Gastroesophageal sphincter (tissue), 4 donors: ENCODE measurements at regions not wholly inside any gene's neighbourhood (a gene's known extent, or its start where the extent isn't known, plus 50 kb on each side); places are given as distances from the start of the nearest gene placed in this dataset.

Experiments
- ATAC-seq: fragments of 150-250 bp; one replicate; pipeline ENCODE4 v1.9.1; 2016; ENCODE audit warnings: mild to moderate bottlenecking, moderate library complexity
- H3K27ac ChIP-seq, 4 donors: fragments of 200-600 bp; sonication (generic) in 3 of 4; 1 replicate in 3 of 4; 2 replicates in 1 of 4; pipeline ENCODE4 v1.5.1; 2016 to 2019
- H3K27me3 ChIP-seq: fragments of 200-600 bp; sonication (generic); one replicate; pipeline ENCODE4 v1.5.1; 2019
- H3K36me3 ChIP-seq, 2 donors: fragments of 200-600 bp; sonication (generic); one replicate each; pipeline ENCODE4 v1.5.1; 2019; ENCODE audit warnings: control low read depth in 1 of 2
- H3K4me1 ChIP-seq, 3 donors: fragments of 200-600 bp; sonication (generic); 1 replicate in 2 of 3; 2 replicates in 1 of 3; pipeline ENCODE4 v1.5.1; 2016 to 2019; ENCODE audit warnings: control low read depth in 2 of 3
- H3K4me3 ChIP-seq, 2 donors: fragments of 200-600 bp; sonication (generic); one replicate each; pipeline ENCODE4 v1.5.1; 2019; ENCODE audit warnings: mild to moderate bottlenecking in 1 of 2, moderate library complexity in 1 of 2
- H3K9me3 ChIP-seq, 3 donors: fragments of 200-600 bp; sonication (generic); one replicate each; pipeline ENCODE4 v1.5.1; 2017 to 2019; ENCODE audit warnings: control low read depth in 2 of 3
- EP300 ChIP-seq: sonication (generic); formaldehyde crosslinking; IDR thresholded peaks from one replicate; pipeline ENCODE4 v1.6.1; 2017; ENCODE audit warnings: antibody characterized with exemption, mild to moderate bottlenecking
- POLR2A ChIP-seq, 2 donors: fragments of 450-650 bp; IDR thresholded peaks; one replicate each; pipeline ENCODE4 v1.6.1; 2017; ENCODE audit warnings: antibody characterized with exemption in 2 of 2, mild to moderate bottlenecking in 2 of 2, moderate library complexity in 1 of 2
- POLR2AphosphoS5 ChIP-seq: sonication (generic); formaldehyde crosslinking; IDR thresholded peaks from one replicate; pipeline ENCODE4 v1.6.1; 2017; ENCODE audit warnings: antibody characterized with exemption
- WGBS, 2 donors: methylation state at CpG; one replicate each; pipeline ENCODE4 v1.1.5; 2018; ENCODE audit warnings: low coverage in 1 of 2; 5-methylcytosine and 5-hydroxymethylcytosine counted together
- TF ChIP-seq, protein P1 (sequence below), 4 experiments: fragments of 200-600 bp in 2 of 4; fragments of 450-650 bp in 2 of 4; sonication (generic) in 1 of 4; IDR thresholded peaks; one replicate each; pipeline ENCODE4 v1.5.1; 2017 to 2019; ENCODE audit warnings: antibody characterized with exemption in 4 of 4, mild to moderate bottlenecking in 2 of 4, moderate library complexity in 2 of 4

DNA sequence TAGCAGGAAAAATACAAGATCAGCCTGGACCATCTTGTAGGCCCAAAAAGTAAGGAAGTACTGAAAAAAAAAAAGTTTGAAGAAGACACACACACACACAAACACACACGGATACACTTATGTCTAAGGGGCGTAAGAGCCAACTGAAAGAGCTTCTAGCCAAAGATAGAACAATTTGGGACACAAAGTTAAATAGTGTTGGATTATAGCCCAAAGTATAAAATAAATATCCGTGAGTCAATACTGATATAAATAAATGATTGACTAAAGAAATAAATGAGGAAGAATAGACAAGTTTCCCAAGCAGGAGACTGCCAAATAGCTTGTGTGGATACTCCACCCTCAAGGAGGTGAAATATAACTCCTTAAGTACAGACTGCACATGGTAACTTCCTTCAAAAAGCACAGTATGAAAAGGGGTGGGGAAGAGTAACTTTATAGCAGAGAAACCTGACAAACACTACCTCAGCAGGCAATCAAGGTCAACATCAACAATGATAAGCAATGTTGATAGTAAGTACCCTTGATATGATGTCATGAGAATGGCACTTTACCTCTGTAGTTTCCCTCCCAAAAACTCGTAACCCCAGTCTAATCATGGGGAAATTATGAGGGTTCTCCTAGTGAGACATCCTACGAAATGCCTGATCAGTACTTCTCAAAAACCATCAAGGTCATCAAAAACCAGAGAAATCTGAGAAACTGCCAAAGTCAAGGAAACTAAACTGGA is 187.3 kb upstream of the ATP11B start:
- H3K4me3 ChIP-seq, result no peak overlapping the region
- no peaks in the 10 kb centered on the region for H3K4me1 ChIP-seq
- ATAC-seq, result no peak
- TF ChIP-seq, protein P1, sequence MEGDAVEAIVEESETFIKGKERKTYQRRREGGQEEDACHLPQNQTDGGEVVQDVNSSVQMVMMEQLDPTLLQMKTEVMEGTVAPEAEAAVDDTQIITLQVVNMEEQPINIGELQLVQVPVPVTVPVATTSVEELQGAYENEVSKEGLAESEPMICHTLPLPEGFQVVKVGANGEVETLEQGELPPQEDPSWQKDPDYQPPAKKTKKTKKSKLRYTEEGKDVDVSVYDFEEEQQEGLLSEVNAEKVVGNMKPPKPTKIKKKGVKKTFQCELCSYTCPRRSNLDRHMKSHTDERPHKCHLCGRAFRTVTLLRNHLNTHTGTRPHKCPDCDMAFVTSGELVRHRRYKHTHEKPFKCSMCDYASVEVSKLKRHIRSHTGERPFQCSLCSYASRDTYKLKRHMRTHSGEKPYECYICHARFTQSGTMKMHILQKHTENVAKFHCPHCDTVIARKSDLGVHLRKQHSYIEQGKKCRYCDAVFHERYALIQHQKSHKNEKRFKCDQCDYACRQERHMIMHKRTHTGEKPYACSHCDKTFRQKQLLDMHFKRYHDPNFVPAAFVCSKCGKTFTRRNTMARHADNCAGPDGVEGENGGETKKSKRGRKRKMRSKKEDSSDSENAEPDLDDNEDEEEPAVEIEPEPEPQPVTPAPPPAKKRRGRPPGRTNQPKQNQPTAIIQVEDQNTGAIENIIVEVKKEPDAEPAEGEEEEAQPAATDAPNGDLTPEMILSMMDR (IDR thresholded peaks at IDR 0.05), result no peak
- TF ChIP-seq EP300 (no peak), POLR2A (IDR thresholded peaks at IDR 0.05) (no peak), POLR2AphosphoS5 (no peak)
- H3K9me3 ChIP-seq, result no peaks in the 10 kb centered on the region
- H3K27me3 ChIP-seq, result no peaks in the 10 kb centered on the region
- no peak overlapping the region for H3K27ac ChIP-seq
- 71 to 77% methylated on average over 4 to 5 of the region's 5 CpGs for WGBS, 2 donors
- no peaks in the 10 kb centered on the region for H3K36me3 ChIP-seq

DNA sequence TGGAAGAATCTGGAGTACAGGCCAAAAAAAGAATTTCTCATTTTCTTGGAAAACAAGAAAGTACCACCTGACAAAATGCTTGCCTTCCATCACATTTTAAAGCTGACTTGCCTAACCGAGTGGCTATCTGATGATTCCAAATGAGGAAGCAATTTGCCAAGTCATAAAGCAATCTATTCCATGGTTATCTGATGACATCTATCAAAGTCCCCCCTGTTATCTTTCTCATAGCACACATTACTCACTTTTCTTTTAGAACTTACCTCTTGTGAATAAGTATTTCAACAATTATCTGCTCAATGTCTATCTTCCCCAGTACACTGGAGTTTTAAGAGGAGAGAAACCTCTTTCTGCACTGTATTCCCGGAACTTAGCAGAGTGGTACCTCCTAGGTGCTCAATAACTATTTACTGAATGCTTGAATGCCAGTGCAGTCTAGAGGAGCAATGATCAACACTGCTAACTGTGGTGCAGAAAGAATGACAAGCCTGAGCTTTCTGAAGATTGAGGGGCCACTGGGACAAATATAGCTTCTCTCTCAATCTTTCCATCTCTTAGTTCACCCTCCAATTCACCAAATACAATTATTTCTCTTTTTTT is 186.3 kb upstream of the ATP11B start:
- no peak overlapping the region for H3K4me3 ChIP-seq
- no peak for TF ChIP-seq POLR2AphosphoS5
- no peak for TF ChIP-seq POLR2A (IDR thresholded peaks at IDR 0.05)
- TF ChIP-seq, protein P1 (IDR thresholded peaks at IDR 0.05), result no peak
- TF ChIP-seq EP300, result no peak
- H3K36me3 ChIP-seq, result no peaks in the 10 kb centered on the region
- H3K27me3 ChIP-seq, result no peaks in the 10 kb centered on the region
- 44 to 65% methylated on average over 1 to 2 of the region's 2 CpGs for WGBS, 2 donors
- no peak for ATAC-seq
- no peaks in the 10 kb centered on the region for H3K4me1 ChIP-seq
- no peak overlapping the region for H3K27ac ChIP-seq
- H3K9me3 ChIP-seq, result no peaks in the 10 kb centered on the region

DNA sequence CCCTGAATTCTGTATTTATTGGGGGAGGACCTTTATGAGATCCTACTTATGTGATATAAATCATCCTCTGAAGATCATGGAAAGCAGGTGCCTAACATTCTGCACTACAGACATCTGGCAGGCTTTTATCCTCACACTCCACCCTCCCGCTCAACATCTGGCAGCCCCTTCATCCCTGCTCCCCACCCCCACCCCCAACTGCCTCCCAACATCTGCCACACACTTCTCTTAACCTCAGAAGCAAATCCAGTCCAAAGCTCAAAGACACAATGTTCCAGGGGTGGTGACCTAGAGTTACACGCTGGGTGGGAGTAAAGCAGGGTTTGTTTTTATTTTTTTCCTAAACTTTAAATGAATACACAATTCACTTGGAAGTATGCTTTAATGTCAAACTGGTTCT is 184.5 kb upstream of the ATP11B start:
- ATAC-seq, result no peak
- Histone ChIP-seq H3K4me3 (no peak overlapping the region), H3K36me3 (no peaks in the 10 kb centered on the region), H3K27me3 (peaks cover 5% of the 10 kb centered on the region), H3K27ac (no peak overlapping the region), H3K9me3 (no peaks in the 10 kb centered on the region), H3K4me1 (no peaks in the 10 kb centered on the region)
- TF ChIP-seq EP300 (no peak), POLR2AphosphoS5 (no peak), POLR2A (IDR thresholded peaks at IDR 0.05) (no peak)
- TF ChIP-seq, protein P1 (IDR thresholded peaks at IDR 0.05), result no peak
- WGBS, 2 donors, result 33 to 37% methylated on average over 2 of the region's 2 CpGs

DNA sequence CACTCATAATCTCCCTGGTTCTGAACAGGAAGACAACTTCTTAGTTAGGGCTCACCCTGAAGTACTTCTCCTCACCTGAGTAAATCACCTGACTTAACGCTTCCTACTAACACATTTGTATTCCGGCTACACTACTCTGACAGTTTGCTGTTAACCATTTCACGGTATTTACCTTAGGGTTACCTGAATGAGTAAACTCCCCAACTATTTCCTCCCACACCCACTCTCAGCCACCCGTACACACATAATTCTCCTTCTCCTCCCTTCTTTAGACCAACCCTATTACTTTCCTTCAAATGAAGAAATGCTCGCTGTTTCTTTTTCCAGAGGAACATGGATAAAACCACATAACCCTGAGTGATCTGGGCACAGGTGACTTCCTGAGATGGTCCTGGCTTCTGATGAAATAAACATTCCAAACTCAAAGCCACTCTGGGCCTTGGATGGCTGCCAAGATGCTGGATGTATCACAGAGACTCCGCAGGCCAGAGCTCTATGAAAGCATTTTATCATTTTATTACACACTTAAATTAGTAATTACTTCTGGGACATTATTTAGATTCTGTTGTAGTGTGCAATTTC is 183.6 kb upstream of the ATP11B start:
- no peak for ATAC-seq
- peaks cover 5% of the 10 kb centered on the region for H3K27me3 ChIP-seq
- no peaks in the 10 kb centered on the region for H3K9me3 ChIP-seq
- no peaks in the 10 kb centered on the region for H3K4me1 ChIP-seq
- no peak overlapping the region for H3K4me3 ChIP-seq
- no peaks in the 10 kb centered on the region for H3K36me3 ChIP-seq
- no peak for TF ChIP-seq POLR2AphosphoS5
- no peak for TF ChIP-seq POLR2A (IDR thresholded peaks at IDR 0.05)
- TF ChIP-seq, protein P1 (IDR thresholded peaks at IDR 0.05), result no peak
- TF ChIP-seq EP300, result no peak
- 58 to 67% methylated on average over 5 to 6 of the region's 6 CpGs for WGBS, 2 donors
- H3K27ac ChIP-seq, result no peak overlapping the region

DNA sequence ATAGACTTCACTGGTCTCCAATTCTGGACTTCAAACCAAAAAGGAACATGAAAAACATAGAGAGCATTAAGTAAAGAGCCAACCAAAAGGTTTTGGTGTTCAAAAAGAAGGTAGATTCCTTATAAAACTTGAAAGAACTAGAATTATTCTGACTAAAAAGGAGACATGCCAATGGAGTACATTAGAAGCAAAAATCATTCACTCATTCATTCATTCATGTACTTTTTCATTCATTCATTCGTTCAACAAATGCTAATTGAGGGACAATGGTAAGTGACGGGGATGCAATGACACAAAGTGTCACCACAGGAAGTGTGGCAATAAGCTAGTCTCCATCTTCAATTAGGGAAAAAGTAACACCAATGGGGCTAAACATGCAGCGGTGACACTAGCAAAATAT is 181.0 kb upstream of the ATP11B start:
- no peaks in the 10 kb centered on the region for H3K9me3 ChIP-seq
- WGBS, 2 donors, result 81 to 82% methylated on average over 3 of the region's 3 CpGs
- TF ChIP-seq EP300 (no peak), POLR2AphosphoS5 (no peak), POLR2A (IDR thresholded peaks at IDR 0.05) (no peak)
- TF ChIP-seq, protein P1 (IDR thresholded peaks at IDR 0.05), result no peak
- peaks cover 5% of the 10 kb centered on the region for H3K27me3 ChIP-seq
- ATAC-seq, result no peak
- H3K27ac ChIP-seq, result no peak overlapping the region
- no peaks in the 10 kb centered on the region for H3K4me1 ChIP-seq
- no peaks in the 10 kb centered on the region for H3K36me3 ChIP-seq
- no peak overlapping the region for H3K4me3 ChIP-seq
